SK-N-SH (cell line): ENCODE measurements at regions not wholly inside any gene's neighbourhood (a gene's known extent, or its start where the extent isn't known, plus 50 kb on each side); places are given as distances from the start of the nearest gene placed in this dataset.

ENCODE experiments used
- CTCF ChIA-PET: fragments of 300-600, 350-600 bp; formaldehyde crosslinking; extraction: SDS; loops from one replicate; lab custom pipeline; 2021; lab: Yijun Ruan, JAX
- POLR2A ChIA-PET: fragments of 350-600 bp; sonication (Branson Sonifier 250); formaldehyde crosslinking; extraction: SDS; loops from one replicate; lab custom pipeline; 2020; ENCODE audit warnings: antibody characterized with exemption, inconsistent platforms; lab: Yijun Ruan, JAX
- DNase-seq: peaks from one replicate; pipeline ENCODE4 v3.0.0; 2012
- H2AFZ ChIP-seq: fragments of 200-600 bp; sonication (generic); 2 replicates; pipeline ENCODE4 v1.8.1; 2016; ENCODE audit warnings: antibody characterized with exemption, mild to moderate bottlenecking, low read depth
- H3F3A ChIP-seq: fragments of 200-600 bp; sonication (generic); replicated peaks from 2 replicates; pipeline ENCODE3; 2016; ENCODE audit warnings: antibody characterized with exemption, mild to moderate bottlenecking; ENCODE audit not compliant: insufficient read depth
- H3K27ac ChIP-seq, 2 experiments: fragments of 200-500 bp in 1 of 2; fragments of 200-600 bp in 1 of 2; sonication (Bioruptor generic) in 1 of 2; sonication (generic), shearing (Covaris generic) in 1 of 2; 2 replicates each; pipeline versions ENCODE4 v1.5.1 to v1.6.1; 2014 to 2016; ENCODE audit warnings: low read depth in 2 of 2, inconsistent platforms in 1 of 2, low read length in 1 of 2, mild to moderate bottlenecking in 1 of 2, mixed read lengths in 1 of 2
- H3K27me3 ChIP-seq: fragments of 200-600 bp; sonication (generic), shearing (Covaris generic); 2 replicates; pipeline ENCODE4 v1.6.1; 2016; ENCODE audit warnings: mixed run types; ENCODE audit not compliant: insufficient read depth
- H3K36me3 ChIP-seq, 2 experiments: fragments of 200-500 bp in 1 of 2; fragments of 200-600 bp in 1 of 2; sonication (Bioruptor generic) in 1 of 2; sonication (generic) in 1 of 2; replicated peaks in 1 of 2; 2 replicates each; pipeline versions ENCODE3 to v1.5.1; 2014 to 2016; ENCODE audit warnings: low read length in 1 of 2, mild to moderate bottlenecking in 1 of 2; ENCODE audit not compliant: insufficient read depth in 2 of 2, control insufficient read depth in 1 of 2
- H3K4me1 ChIP-seq, 2 experiments: fragments of 200-500 bp in 1 of 2; fragments of 200-600 bp in 1 of 2; sonication (Bioruptor generic) in 1 of 2; sonication (generic), shearing (Covaris generic) in 1 of 2; 2 replicates each; pipeline versions ENCODE4 v1.5.1 to v1.6.1; 2014 to 2016; ENCODE audit warnings: low read depth in 1 of 2, low read length in 1 of 2, mixed run types in 1 of 2; ENCODE audit not compliant: insufficient read depth in 2 of 2, control insufficient read depth in 1 of 2
- H3K4me2 ChIP-seq: fragments of 200-600 bp; sonication (generic), shearing (Covaris generic); 2 replicates; pipeline ENCODE4 v1.6.1; 2017; ENCODE audit warnings: mixed run types
- H3K4me3 ChIP-seq, 2 experiments: fragments of 200-500 bp in 1 of 2; fragments of 200-600 bp in 1 of 2; sonication (Bioruptor generic) in 1 of 2; sonication (generic), shearing (Covaris generic) in 1 of 2; 2 replicates each; pipeline versions ENCODE4 v1.5.1 to v1.8.1; 2014 to 2016; ENCODE audit warnings: low read depth in 2 of 2, inconsistent platforms in 1 of 2, low read length in 1 of 2, mild to moderate bottlenecking in 1 of 2, mixed read lengths in 1 of 2, moderate library complexity in 1 of 2
- H3K79me2 ChIP-seq: fragments of 200-600 bp; sonication (generic); 2 replicates; pipeline ENCODE4 v1.8.1; 2017; ENCODE audit warnings: mild to moderate bottlenecking; ENCODE audit not compliant: insufficient read depth
- H3K9ac ChIP-seq: fragments of 200-600 bp; sonication (generic); 2 replicates; pipeline ENCODE4 v1.6.1; 2017; ENCODE audit warnings: mixed run types
- H3K9me2 ChIP-seq: fragments of 200-600 bp; sonication (generic); 2 replicates; pipeline ENCODE4 v1.6.1; 2017; ENCODE audit warnings: mixed run types
- H3K9me3 ChIP-seq: fragments of 200-600 bp; sonication (generic); 2 replicates; pipeline ENCODE4 v1.6.1; 2017; ENCODE audit warnings: mixed run types, mild to moderate bottlenecking, moderate library complexity
- H4K20me1 ChIP-seq: fragments of 200-600 bp; sonication (generic); 2 replicates; pipeline ENCODE4 v1.6.1; 2017; ENCODE audit warnings: mild to moderate bottlenecking, mixed run types; ENCODE audit not compliant: insufficient read depth
- CHD2 ChIP-seq: fragments of 150-350 bp; IDR thresholded peaks from 2 replicates; pipeline ENCODE4 v1.6.1; 2018; ENCODE audit warnings: low read length; ENCODE audit not compliant: partially characterized antibody
- ELF1 ChIP-seq: IDR thresholded peaks from 2 replicates; pipeline ENCODE4 v1.4.0; 2012
- EP300 ChIP-seq, 2 experiments: IDR thresholded peaks; 2 replicates each; pipeline versions ENCODE4 v1.4.0 to v1.6.1; 2012; ENCODE audit warnings: borderline replicate concordance in 1 of 2, low read depth in 1 of 2, low read length in 1 of 2
- EZH2phosphoT487 ChIP-seq: fragments of 200-600 bp; sonication (generic); IDR thresholded peaks from 2 replicates; pipeline ENCODE4 v1.6.1; 2017; ENCODE audit warnings: low read depth, mixed run types, mild to moderate bottlenecking, antibody characterized with exemption, moderate library complexity, borderline replicate concordance
- FOSL2 ChIP-seq: IDR thresholded peaks from 2 replicates; pipeline ENCODE4 v1.4.0; 2012; ENCODE audit warnings: low read depth, mild to moderate bottlenecking, moderate library complexity, borderline replicate concordance
- FOXJ3 ChIP-seq: sonication (generic); formaldehyde crosslinking; IDR thresholded peaks from 2 replicates; pipeline ENCODE4 v1.5.1; 2020; ENCODE audit warnings: mild to moderate bottlenecking, missing genetic modification reagents
- GABPA ChIP-seq: IDR thresholded peaks from 2 replicates; pipeline ENCODE4 v1.4.0; 2012; ENCODE audit warnings: low read depth, mild to moderate bottlenecking
- GATA2 ChIP-seq: sonication (generic); formaldehyde crosslinking; IDR thresholded peaks from 2 replicates; pipeline ENCODE4 v1.5.0; 2020; ENCODE audit warnings: mild to moderate bottlenecking, missing genetic modification reagents
- MEF2A ChIP-seq: IDR thresholded peaks from 2 replicates; pipeline ENCODE4 v1.4.0; 2012; ENCODE audit warnings: low read depth, borderline replicate concordance
- PBX3 ChIP-seq: IDR thresholded peaks from 2 replicates; pipeline ENCODE4; 2012
- RCOR1 ChIP-seq: fragments of 150-350 bp; IDR thresholded peaks from 2 replicates; pipeline ENCODE4 v1.6.1; 2017; ENCODE audit warnings: antibody characterized with exemption, low read length
- REST ChIP-seq: IDR thresholded peaks from 2 replicates; pipeline ENCODE4 v1.6.1; 2012; ENCODE audit warnings: mild to moderate bottlenecking, low read depth, low read length, moderate library complexity
- RXRA ChIP-seq: IDR thresholded peaks from 2 replicates; pipeline ENCODE4 v1.4.0; 2012; ENCODE audit warnings: low read depth, mild to moderate bottlenecking, borderline replicate concordance
- SIN3A ChIP-seq: IDR thresholded peaks from 2 replicates; pipeline ENCODE4 v1.6.1; 2012; ENCODE audit warnings: low read depth, mild to moderate bottlenecking, low read length, moderate library complexity, borderline replicate concordance
- USF2 ChIP-seq: fragments of 150-350 bp; IDR thresholded peaks from 2 replicates; pipeline ENCODE4 v1.6.1; 2017; ENCODE audit warnings: antibody characterized with exemption, low read length, low read depth, borderline replicate concordance
- YY1 ChIP-seq: IDR thresholded peaks from 2 replicates; pipeline ENCODE4 v1.4.0; 2012; ENCODE audit warnings: low read depth, mild to moderate bottlenecking
- ZBTB33 ChIP-seq: IDR thresholded peaks from 2 replicates; pipeline ENCODE4 v1.4.0; 2012; ENCODE audit warnings: low read depth, borderline replicate concordance
- WGBS: methylation state at CpG from one replicate; pipeline ENCODE4 v1.1.6; 2017; ENCODE audit warnings: low lambda C conversion rate; 5-methylcytosine and 5-hydroxymethylcytosine counted together

GRCh38 chr7:69418869-69419670, 179.2 kb upstream of the AUTS2 start:
- no peaks in the 10 kb centered on the region for H3K27me3 ChIP-seq
- no peaks in the 10 kb centered on the region for H3K36me3 ChIP-seq
- H3K79me2 ChIP-seq, result no peaks in the 10 kb centered on the region
- no peak overlapping the region for H3K27ac ChIP-seq
- ChIA-PET CTCF (interaction anchor here (0.7 kb wide), 1 partner anchor 388 kb away, joined by 3 read pairs; no protein-coding TSS in a partner anchor), POLR2A (no interaction called here)
- TF ChIP-seq RCOR1 (no peak), YY1 (no peak), ELF1 (no peak), ZBTB33 (no peak), SIN3A (no peak), CHD2 (no peak), GABPA (no peak), FOXJ3 (CRISPR knock-in tag) (no peak), FOSL2 (no peak), GATA2 (CRISPR knock-in tag) (no peak), REST (no peak), MEF2A (no peak), USF2 (no peak), PBX3 (no peak), EZH2phosphoT487 (no peak), EP300 (IDR thresholded peaks at IDR 0.05; ENCODE audit: borderline replicate concordance in 1 of 2, low read depth in 1 of 2, low read length in 1 of 2) (no peak), RXRA (no peak)
- TF ChIP-seq, all 33 proteins: peak for 0
- H2AFZ ChIP-seq, result no peak overlapping the region
- H3K4me2 ChIP-seq, result no peak overlapping the region
- no peak overlapping the region for H3K4me3 ChIP-seq
- H4K20me1 ChIP-seq, result no peaks in the 10 kb centered on the region
- H3K9ac ChIP-seq, result no peak overlapping the region
- H3K9me2 ChIP-seq, result no peaks in the 10 kb centered on the region
- H3F3A ChIP-seq, result no peaks in the 10 kb centered on the region
- DNase-seq, result no peak
- no peaks in the 10 kb centered on the region for H3K4me1 ChIP-seq
- 57% methylated on average over 7 of the region's 7 CpGs for WGBS
- no peaks in the 10 kb centered on the region for H3K9me3 ChIP-seq
